HG03460 (cell line): ENCODE measurements at regions not wholly inside any gene's neighbourhood (a gene's known extent, or its start where the extent isn't known, plus 50 kb on each side); places are given as distances from the start of the nearest gene placed in this dataset.

ENCODE experiments used
- ATAC-seq: cut with Tn5 transposase; IDR thresholded peaks from one replicate; pipeline ENCODE4 v1.9.1; 2021; ENCODE audit not compliant: unreplicated experiment

DNA sequence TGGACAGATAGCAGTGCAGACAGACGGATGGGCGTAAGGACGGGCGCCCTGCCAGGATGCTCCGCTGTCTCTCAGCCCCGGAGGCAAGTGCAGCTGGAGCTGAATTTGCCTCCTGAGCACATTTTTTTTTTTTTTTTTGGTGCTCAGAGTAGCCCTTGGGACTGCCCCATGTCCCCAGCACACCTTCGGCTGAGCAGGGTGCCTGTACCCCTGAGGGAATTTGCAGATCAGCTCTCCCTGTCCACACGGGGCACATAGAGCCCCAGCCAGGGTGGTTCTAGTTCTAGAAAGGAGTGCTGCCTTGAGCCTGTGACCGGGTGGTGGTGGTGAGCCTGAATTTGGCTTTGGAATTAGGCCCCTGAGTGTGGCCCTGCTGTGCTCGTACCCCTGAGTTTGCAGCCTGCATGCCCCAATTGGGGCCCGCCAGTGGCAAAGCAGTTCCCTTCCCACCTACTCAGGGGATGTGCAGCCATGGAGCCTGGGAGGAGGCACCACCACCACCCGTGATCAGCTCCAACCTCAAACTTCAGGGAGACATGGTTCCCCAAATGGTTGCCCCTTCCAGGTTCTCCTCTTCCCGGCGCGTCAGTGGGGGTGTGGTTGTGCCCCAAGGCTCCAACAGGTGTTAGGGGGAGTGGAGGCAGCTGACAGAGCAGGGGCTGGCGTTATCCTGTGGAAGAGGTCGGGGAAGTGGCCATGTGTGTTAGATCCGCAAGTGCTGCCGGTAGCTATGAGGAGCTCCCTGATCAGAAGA, 1232.7 kb downstream of the BRD1 start:
- ATAC-seq: no peak

DNA sequence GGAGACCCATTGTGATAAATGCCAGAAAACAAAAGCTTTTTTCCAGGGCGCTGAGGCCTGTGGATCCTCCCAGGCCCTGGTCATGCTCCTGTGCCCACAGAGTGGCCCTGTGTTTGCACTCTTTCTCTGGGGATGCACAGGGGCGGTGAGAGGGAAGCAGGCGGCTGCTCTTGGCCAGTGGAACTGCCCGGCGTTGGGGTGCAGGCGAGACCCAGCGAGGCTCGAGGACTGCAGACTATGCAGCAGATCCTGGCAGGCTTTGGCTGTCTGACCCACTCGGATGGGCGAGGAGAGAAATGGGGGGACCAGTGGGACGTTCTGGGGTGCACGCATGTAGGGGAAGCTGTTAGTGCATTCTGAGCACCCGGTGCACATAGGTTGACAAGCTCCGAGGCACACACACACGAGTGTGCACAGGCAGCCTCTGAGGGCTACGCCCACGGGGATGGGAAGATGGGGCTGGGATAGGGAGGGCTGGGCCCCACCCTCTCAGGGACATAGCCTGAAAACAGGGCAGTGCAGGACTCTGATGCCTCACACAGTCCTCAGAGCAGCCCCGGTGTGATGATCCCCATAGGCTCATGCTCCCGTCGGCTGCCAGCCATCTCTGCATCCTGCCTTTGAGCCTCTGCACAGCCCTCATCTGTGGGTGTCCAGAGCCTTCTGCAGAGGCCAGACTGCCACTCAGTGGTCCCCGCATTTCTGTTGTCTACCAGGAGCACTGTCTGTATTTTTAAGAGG, 1233.5 kb downstream of the BRD1 start:
- no peak for ATAC-seq

DNA sequence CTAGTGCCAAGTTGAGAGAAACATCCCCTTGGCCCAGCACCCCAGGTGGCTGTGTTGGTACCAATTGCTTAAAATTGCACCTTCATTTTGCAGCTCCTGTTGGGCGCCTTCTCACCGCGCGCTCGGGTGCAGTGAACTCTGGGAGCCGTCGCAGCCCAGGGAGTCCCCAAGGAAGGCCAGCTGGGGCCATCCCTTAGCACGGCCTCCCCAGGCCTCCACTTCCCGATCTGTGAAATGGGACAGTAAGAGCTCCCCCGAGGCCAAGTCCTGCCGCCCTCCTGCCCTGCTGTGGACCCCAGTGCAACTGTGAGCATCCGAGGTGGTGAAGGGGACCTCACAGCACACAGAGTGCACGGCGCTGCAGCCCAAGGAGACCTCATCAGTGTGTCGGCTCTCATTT, 1234.1 kb downstream of the BRD1 start:
- ATAC-seq: no peak

DNA sequence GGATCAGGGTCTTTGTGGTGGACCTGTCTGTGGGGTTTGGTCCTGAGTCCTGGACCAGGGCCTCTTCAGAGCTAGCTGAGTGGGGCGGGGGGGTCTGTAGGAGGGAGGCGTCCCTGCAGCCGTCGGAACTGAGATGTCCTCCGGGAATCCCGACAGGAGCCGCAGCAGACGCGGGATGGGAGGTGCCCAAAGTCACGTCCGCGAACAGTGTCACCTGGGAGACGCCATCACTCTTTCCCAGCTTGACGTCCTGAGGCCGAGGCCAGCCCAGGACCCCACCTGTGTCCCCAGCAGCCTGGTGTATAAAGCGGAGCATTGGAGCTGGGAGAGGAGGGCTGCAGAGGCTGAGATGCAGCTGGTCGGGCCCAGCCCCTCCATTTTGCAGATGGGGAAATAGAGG, 1234.7 kb downstream of the BRD1 start:
- no peak for ATAC-seq

DNA sequence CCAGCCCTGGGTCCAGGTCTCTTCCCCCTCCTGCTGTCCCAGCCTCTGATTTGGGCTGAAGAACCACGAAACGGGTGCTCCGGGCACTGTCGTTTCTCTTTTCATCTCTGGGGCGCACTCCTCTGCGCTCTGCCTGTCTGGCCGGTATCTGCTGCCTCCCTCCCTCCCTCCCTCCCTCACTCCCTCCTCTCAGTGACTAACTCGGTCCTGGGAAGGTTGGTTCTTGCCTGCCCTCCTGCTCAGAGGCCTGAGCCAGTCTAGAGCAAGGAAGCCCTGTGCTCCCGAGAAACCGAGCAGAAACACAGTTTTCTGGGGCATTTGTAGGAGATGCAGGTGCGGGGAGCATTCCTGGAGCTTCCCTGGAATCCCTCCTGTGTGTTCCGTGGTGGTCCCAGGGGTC, 1235.2 kb downstream of the BRD1 start:
- ATAC-seq: no peak

DNA sequence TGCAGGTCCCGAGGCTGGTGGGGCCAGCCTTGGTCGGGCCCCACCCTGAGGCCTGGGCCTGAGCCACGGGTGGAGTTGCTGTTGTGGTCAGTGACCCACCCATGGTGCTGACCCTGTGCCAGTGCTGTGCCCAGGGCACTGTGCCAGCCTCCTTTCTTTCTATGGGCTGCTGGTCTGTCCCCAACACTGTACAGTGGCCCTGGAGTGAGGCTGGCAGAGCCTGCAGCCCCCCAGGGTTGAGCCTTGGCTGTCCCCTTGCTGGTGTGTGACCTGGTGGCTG, 1235.7 kb downstream of the BRD1 start:
- no peak for ATAC-seq

DNA sequence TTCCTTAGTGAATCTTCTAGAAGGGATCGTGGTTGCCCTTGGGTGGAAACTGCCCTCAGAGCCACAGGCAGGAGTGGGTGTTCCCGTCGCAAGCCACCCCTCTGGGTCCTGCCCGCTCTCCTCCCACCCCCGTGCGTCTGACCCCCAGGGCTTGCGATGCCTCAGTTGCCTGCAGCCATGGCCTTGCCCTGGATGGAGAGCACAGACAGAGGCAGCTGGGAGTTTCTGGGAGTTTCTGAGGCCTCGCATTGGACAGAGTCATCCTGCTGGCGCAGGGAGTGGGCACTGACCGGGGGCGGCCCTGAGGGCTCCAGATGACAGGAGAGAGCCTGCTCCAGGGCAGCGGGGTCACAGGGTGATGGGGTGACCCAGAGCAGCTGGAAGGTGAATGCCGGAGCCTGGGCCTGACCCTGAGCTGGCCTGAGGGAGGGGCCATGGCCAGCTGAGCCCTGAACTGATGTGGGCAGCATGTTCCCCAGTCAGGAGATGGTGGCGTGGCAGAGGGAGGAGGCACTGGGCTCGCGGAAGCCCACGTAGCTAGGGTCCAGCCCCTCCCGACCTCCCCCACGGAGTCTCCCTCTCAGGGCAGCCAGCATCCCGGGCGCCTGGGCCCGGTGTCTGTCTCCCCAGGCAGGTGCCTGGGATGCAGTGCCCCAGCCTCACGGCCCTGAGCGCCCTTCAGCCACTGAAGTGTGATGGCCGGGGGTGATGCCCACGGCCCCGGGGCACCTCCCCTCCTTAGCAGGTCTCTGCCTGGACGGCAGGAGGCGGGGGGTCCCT, 1236.2 kb downstream of the BRD1 start:
- ATAC-seq: no peak

DNA sequence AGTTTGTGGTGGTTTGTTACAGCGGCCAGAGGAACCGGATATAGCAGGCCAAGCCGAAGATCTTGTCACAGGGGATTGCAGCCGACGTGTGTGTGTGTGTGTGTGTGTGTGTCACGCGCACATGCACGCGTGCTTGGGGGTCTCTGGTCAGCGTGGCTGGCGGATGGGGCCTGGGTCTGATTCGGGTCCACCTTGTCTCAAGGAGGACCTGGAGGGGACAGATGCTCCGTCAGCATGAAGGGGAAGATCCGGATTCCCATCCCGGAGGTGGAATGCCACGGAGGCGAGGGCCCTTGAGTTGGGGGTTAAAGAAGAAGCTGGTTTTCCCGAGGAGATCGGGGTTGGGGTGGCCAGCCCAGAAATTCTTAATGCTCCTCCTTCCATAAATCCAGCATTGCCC, 1237.8 kb downstream of the BRD1 start:
- no peak for ATAC-seq

DNA sequence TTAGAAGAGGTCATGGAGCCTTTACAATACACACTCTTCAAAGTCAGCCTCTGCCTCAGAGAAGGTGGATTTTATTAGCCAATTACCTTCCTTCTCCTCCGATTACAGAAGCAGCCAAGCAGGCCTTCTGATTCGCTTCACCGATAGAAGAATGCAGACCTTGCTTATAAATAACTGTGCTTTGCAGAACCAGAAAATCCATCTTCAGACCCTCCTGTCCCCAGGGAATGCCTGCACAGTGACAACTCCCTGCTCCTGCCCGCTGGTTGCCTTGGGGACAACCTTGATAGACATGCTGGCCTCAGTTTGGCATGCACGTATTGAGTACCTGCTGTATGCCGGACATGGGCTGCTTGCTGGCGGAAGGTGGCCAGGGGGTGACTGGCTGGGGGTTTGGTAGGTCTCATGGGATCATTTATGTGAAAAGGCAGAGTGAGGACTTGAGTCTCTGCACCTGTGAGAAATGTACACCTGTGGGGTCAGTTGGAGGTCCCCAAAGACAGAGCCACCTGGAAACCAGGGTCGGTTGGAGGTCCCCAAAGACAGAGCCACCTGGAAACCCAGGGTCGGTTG, 1238.7 kb downstream of the BRD1 start:
- no peak for ATAC-seq

DNA sequence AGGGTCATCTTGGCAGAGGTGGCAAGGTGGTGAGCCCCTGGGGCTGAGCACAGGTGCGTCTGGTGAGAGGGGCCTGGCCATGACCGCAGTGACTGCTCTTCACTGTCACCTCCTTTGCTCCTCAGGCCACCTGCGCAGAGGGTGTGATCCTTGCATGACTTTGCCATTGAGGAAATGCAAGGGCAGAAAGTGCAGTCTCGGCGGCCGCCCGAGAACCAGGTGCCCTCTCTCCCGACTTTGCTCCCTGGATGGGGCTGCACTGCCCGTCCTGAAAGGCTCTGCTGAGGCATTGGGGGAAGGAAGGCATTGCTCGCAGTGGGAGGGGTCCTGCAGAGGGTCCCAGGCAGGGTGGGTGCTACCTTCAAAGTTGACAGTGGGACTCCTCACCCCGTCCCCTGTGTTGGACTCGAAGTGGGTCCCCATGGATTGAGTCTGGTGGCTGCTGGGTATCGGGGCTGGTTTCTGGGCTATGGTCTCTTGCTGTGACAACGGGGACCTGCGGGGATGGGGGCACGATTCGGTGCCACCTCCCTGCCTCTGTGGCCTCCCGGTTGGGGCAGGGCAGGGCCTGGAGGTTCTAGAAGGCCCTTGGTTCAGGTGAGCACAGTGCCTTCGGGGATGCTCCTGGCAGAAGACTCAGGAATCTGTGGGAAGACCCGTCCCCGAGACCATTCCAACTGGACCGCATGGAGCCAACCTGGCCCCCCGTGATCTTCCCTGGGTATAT, 1239.4 kb downstream of the BRD1 start:
- no peak for ATAC-seq

DNA sequence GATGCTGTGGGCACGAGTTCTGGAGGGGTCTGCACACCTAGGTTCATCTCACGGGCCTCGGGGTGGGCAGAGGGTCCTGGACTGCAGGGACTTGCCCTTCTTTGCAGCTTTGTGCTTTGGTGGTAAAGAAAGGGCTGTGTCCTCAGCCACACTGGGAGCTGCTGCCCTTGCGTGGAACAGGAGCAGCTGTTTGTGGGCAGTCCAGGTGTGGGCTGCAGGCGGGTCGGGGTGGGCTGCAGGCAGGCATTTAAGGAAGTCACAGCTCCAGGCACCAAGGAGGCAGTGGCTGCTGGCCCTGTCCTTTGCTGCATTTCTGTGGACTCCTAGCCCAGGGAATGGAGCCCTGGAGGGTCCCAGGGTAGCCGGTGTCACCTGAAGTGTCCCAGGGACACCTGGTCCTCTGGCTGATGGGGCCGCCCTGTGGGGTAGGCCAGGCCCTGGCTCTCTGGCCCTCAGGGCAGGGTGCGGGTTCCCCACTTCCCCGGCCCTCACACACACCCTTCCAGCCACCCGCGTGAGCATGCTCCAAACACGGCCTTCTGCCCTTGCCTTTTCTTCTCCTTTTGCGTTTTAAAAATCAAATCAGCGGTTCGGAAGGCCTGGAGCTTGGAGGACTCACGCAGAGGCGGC, 1240.3 kb downstream of the BRD1 start:
- ATAC-seq: no peak

DNA sequence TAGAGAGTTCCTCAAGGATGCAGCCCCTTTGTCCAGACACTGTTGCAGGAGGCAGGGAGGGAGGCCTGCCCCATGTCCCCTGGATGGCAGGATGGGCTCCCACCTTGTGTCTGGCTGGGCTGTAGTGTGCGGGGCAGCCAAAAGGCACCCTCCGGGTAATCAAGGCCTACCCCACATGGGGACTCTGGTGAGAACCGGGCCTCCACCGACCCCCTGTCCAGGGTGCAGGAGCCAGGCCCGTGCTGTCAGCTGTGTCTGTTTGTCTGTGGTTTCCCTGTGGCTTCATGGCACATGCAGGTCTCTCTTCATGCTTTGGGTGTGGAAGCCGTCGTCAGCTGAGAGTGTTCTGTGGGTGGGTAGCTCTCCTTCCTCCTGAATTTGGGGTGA, 1240.9 kb downstream of the BRD1 start:
- no peak for ATAC-seq

DNA sequence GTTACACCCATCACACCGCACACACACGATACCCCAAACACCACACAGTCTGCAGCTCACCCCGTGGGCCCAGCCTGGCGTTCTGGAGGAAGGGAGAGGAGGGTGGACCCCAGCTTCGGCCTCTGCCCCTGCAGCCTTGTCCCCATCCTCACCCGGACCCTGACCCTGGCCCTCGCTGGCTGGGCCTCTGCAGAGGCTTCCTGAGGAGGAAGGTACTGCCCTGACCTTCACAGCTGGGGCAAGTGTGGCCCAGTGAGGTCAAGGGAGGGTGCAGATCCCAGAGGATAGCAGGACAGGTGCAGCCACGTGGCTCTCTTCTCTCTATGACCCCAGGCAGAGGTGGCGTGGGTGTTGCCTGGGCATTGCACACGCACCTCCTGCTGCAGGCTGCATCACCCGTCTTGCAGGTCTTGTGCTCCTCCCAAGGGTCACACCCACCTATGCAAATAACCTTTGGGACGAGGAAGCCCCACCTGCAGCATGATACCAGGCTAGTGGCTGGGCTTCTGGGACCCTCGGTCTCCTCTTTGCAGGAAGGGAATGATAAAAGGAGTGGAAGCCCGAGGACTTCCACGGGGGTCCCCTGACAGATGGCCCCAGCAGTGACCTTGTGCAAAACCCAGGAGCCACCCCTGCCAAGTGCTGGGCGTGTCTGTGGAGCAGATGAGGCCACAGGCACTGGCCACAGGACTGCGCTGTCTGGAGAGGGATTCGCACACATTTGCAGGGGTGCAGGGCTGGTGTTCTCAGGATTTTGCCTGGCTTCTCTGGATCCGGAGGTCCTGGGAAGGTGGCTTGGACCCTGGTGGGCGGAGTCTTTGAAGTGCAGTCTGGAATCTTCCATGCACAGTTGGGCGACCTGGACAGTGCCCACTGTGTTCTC, 1241.5 kb downstream of the BRD1 start:
- ATAC-seq: no peak

DNA sequence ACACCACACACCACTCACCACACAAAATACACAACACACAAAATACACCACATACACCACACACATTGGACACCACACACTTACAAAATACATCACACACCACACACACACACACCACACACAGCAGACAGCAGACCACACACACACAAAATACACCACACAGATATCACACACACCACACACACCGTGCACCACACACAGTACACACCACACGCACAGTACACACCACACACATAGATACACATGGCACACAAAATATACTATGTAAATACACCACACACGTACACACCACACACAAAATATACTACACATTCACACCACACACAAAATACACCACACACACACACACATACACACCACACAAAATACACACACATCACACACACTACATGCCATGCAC, 1243.5 kb downstream of the BRD1 start:
- no peak for ATAC-seq

DNA sequence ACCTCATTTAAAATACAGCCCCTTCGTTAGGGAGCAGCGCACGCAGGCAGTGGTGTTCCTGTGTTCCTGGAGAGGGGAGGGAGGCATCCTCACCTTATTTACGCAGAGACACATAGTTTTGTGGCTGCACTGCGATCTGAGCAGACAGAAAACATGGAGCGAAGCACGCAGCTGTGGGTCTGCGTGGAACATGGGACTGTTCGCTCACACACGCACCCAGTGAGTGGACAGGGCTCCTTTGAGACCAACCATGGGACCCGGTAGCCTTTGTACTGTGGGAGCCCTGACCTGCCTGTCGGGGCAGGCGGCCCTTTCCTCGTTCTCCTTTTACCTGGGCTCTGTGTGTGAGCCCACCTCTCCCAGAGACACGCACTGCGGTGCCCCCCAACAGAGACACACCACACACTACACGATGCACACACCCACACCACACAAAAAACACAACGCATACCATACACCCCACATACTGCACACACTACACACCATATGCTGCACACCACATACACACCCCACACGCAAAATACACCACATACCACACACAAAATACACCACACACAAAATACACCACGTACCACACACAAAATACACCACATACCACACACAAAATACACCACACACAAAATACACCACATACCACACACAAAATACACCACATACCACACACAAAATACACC, 1245.7 kb downstream of the BRD1 start:
- no peak for ATAC-seq

DNA sequence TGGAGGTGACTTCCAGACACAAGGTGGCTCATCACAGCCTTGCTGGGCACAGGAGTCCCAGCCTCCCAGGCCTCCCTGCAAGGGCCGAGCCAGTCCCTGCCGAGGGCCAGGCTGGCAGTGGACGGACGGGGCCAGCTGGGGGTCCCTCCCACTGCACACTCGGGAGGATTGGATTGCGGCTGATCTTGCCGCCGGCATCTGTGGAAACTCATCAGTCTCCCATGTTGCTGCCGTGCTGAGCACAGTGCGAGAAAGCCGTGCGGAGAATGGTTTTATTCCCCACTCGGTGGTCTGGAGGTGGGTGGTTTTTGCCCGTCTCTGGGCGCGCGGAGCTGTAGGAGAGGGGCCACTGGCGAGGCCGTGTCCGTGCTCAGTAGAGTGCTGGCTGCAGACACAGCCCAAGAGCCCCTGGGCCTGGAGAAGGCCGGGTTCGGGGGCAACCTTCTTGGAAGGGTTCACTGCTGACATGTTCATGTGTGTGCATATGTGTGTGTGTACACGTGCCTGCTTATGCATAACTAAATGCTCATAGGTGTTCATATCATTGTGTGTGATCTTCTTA, 1246.4 kb downstream of the BRD1 start:
- ATAC-seq: no peak

DNA sequence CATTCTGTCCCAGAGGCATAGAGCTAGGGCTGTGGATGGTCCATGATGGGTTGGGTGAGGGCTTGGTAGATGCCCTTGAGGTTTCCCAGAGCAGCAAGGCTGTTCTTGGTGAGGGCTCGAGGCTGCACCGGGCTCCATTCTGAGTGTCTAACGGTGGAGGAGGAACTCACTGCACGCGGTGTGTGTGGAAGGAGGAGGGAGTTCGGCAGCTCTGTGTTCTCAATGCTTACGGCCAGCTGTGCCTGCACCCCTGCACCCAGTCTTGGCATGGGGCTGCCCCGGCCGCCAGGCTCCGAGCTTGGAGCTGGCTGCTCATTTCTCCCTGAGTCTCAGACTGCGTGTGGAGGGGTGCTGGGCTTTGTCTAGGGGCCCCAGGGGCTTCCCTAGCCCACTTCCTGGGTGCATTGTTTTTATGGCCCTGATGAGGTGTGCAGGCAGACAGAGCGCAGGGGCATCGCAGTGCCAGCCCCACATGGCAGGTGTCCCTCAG, 1247.1 kb downstream of the BRD1 start:
- ATAC-seq: no peak

DNA sequence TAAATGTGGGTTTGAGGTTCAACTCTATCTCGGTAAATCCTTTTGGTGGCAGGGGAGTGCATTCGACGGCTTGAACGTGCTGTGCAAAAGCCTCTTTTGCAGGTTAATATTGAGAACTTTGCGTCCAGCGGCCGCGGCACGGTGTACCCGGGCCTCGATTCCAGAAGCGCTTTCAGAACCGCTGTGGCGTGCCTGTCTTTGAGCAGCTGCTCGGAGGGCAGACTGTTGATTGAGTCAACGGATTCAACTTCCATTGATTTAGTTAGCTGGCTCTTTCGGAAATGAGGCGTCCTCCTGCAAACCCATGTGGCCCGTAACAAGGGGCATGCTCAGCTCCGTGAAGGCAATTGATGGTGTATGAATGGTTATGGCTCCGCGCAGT, 1247.8 kb downstream of the BRD1 start:
- no peak for ATAC-seq
